ENCODE measurements at regions not wholly inside any gene's neighbourhood (a gene's known extent, or its start where the extent isn't known, plus 50 kb on each side); places are given as distances from the start of the nearest gene placed in this dataset.

DNA sequence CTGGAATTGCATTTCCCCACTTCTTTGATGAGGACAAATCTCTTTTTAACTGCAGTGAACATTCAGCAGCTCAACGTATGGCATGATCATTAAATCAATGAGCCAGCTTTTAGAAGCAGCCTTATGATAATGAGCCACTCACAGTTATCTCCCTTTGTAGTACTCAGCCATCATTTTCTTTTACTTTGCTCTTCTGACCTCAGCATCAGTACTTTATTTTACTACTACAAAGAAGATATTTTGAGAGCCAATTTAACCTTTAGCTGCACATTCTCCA, 250.0 kb upstream of the CLEC14A start:
- TF ChIP-seq POLR2A (IDR thresholded peaks at IDR 0.05) (no peak), POLR2AphosphoS5 (IDR thresholded peaks at IDR 0.05) (no peak)
- TF ChIP-seq, protein P1, sequence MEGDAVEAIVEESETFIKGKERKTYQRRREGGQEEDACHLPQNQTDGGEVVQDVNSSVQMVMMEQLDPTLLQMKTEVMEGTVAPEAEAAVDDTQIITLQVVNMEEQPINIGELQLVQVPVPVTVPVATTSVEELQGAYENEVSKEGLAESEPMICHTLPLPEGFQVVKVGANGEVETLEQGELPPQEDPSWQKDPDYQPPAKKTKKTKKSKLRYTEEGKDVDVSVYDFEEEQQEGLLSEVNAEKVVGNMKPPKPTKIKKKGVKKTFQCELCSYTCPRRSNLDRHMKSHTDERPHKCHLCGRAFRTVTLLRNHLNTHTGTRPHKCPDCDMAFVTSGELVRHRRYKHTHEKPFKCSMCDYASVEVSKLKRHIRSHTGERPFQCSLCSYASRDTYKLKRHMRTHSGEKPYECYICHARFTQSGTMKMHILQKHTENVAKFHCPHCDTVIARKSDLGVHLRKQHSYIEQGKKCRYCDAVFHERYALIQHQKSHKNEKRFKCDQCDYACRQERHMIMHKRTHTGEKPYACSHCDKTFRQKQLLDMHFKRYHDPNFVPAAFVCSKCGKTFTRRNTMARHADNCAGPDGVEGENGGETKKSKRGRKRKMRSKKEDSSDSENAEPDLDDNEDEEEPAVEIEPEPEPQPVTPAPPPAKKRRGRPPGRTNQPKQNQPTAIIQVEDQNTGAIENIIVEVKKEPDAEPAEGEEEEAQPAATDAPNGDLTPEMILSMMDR (IDR thresholded peaks at IDR 0.05), result no peak

Data from gastroesophageal sphincter (tissue), 3 donors.